HG03442 (cell line): ENCODE measurements at regions not wholly inside any gene's neighbourhood (a gene's known extent, or its start where the extent isn't known, plus 50 kb on each side); places are given as distances from the start of the nearest gene placed in this dataset.
"Not testable (repeated sequence)": the region's sequence is repeated elsewhere in the genome, so short reads cannot be mapped to it uniquely, and the experiment has no call there.

Source experiments
- ATAC-seq: cut with Tn5 transposase; IDR thresholded peaks from one replicate; pipeline ENCODE4 v1.9.1; 2021; ENCODE audit warnings: mild to moderate bottlenecking, moderate library complexity; ENCODE audit not compliant: unreplicated experiment

GRCh38 chr12:31822761-31823160, 93.9 kb upstream of the AMN1 start:
- ATAC-seq = no peak

GRCh38 chr12:31821484-31821883, 92.7 kb upstream of the AMN1 start:
- ATAC-seq = no peak

DNA sequence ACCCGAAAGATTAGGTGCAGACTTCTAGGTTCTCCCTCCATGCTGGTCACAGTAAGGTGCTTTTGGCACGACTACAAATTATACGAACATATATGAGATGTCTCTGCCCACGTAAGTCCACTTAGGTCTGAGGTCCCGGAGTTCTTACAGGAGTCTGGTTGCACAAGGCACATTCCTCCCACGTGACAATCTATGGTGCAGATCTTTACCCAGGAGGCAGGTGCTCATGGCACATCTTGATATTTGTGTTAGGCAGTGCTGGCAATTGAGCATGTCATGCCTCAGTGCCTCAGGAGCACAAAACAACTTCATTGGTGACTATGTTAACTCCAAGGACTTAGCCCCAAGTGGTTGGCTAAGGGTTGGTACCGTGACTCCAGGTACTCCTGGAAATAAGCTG, 92.0 kb upstream of the AMN1 start:
- ATAC-seq = no peak

- no peak for ATAC-seq
These were observed 90.6 kb upstream of the AMN1 start for GRCh38 chr12:31819427-31819826.

DNA sequence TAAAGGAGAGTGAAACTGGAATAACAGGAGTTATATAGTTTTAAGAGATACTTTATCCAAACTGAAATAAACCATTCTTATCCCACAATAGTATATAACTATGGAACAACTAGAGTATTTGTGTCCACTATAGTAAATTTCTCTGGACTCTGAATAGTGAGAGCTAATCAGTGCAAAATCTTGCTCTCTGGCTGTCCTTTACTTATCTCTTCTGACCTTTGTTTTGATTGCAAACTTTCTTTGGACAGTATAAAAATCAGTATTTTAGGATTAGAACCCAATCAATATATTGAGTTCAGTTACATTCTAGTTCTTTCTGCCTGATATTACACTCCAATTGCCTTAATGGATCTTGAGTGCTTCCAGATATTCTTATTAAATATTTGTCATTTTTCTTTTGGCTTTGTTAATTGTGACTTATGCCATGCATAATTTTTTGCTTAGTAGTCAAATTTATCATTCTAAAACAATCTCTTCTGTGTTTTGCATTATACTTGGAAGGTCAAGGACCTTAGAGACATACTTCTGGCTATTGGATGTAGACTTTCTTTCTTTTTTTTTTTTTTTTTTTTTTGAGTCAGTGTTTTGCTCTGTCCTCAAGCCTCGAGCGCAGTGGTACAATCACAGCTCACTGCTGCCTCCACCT, 89.9 kb upstream of the AMN1 start:
- no peak for ATAC-seq

- no peak for ATAC-seq
These were observed 88.3 kb upstream of the AMN1 start for GRCh38 chr12:31817120-31817519.

GRCh38 chr12:31815096-31815495, 86.3 kb upstream of the AMN1 start:
- no peak for ATAC-seq

DNA sequence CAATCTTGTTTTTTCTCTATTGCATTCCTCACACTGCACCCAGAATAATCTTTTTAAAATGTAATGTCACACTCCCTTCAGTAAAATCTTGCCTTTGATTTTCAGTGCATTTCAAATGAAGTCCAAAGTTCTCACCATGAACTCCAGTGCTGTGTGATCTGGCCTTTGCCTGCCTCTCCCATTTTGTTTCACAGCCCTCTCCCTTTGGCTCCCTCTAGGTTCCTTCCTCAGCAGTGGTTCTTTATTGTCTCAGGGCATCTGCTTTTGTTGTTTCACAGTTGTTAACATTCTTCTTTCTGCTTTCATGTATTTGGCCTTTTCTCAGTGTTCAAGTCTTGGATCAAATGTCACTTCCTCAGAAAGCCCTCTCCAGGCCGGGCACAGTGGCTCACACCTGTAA, 84.5 kb upstream of the AMN1 start:
- no peak for ATAC-seq

DNA sequence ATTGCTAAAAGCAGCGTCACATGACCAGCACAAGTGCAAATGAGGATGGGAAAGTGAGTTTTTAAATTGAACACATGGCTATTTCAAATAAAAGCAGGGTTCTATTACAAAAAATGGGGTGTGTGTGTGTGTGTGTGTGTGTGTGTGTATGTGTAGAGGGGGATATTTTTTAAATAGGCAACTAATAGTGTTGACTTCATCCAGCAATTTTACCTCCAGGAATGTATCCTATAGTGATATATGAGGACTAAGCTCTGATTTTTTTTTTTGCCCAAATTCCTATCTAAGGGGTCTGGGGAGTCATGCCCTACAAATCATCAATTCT, 78.9 kb upstream of the AMN1 start:
- ATAC-seq = no peak

DNA sequence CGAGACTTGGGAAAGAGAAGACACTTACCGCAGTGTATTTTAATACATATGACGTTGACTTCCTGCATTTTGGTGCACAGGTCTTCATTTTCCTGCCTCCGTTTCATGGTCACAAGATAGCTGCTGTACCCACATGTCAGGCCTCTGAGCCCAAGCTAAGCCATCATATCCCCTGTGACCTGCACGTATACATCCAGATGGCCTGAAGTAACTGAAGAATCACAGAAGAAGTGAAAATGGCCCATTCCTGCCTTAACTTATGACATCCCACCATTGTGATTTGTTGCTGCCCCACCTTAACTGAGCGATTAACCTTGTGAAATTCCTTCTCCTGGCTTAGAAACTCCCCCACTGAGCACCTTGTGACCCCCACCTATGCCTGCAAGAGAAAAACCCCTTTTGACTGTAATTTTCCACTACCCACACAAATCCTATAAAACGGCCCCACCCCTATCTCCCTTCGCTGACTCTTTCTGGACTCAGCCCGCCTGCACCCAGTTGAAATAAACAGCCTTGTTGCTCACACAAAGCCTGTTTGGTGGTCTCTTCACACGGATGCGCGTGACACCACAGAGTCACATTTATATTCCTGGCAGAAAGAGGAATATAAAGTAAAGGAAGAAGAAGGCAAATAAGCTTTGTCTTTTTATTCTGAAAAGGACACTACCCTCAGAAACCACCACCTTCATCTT, 78.4 kb upstream of the AMN1 start:
- ATAC-seq = not testable (repeated sequence)

DNA sequence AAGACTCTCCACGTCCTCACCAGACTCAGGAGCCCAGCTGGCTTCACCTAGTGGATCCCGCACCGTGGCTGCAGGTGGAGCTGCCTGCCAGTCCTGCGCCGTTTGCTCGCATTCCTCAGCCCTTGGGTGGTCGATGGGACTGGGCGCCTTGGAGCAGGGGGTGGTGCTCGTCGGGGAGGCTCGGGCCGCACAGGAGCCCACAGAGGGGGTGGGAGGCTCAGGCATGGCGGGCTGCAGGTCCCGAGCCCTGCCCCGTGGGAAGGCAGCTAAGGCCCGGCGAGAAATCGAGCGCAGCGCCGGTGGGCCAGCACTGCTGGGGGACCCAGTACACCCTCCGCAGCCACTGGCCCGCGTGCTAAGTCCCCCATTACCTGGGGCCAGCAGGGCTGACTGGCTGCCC, 76.9 kb upstream of the AMN1 start:
- not testable (repeated sequence) for ATAC-seq

- ATAC-seq = not testable (repeated sequence)
These were observed 75.9 kb upstream of the AMN1 start for GRCh38 chr12:31804707-31805106.

GRCh38 chr12:31804185-31804504, 75.3 kb upstream of the AMN1 start:
- ATAC-seq = peak; percentile 43

DNA sequence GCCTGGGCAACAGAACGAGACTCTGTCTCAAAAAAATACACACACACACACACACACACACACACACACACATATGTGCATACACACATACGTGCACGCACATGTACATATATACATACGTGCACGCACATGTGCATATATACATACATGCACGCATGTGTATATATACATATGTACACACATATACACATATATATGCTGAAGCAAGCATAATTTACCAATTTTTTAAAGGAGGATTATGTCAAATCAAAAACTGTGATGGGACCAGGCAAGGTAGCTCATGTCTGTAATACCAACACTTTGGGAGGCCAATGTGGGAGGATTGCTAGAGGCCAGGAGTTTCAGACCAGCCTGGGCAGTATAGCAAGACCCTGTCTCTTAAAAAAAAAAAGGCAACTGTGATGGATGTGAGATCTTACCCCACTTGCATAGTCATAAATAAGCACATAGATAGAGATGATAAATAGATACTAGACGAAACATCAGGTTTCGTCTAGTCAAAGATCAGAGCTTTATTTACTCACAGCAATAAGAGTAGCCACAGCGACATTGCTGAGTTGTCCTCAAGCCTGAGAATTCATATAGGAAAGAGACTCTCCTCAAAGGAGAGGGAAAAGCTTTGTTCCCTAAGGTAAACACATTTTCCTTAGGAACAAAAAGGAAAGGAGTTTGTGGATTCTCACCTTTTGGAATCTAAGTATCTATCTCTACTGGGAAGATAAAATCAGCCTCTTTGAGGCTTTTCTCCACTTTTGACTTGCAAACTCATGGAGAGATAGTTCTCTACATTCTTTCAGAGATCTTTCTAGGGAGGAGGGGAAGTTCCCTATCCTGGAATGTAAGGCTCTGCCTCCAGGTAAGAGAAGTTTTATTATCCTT, 74.7 kb upstream of the AMN1 start:
- no peak for ATAC-seq

DNA sequence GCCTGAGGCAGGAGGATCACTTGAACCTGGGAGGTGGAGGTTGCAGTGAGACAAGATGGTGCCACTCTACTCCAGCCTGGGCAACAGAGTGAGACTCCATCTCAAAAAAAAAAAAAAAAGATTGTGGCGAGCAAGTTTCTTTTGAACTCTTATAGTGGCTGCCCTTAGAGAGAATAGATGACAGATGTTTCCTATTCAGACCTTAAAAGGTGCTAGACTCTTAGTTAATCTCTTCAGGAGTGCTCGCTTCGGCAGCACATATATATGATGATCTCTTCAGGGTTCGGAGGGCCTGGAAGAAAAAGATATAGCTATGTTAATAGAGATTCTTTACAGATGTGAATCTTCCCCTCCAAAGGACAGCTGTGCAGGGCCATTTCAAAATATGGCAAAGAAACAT, 73.1 kb upstream of the AMN1 start:
- no peak for ATAC-seq

DNA sequence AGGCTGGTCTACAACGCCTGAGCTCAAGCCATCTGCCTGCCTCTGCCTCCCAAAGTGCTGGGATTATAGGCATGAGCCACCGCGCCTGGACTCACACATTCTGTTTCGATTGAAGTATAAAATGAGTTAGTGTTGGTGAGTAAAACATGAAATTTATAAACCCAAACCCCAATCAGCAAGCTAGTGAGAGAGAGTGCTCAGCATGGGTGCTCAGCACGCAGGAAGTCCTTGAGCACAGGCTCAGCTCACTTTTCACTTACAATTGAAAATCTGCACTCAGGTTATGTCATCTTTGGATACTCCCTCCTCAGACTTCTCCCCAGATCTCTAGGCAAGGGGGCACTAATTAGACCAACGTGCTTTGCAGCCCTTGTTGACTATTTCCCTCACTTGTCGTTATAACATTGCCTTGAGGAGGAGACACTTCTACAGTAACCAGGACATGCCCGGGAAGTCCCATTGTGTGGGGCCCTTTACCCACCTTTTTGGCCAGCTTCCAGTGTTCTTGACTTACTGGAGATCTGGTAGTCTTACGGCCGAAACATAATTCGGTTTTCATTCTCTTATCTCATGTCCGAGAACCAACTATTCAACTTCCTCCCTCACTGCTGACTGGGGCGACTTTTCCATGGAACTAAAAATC, 68.5 kb upstream of the AMN1 start:
- ATAC-seq = no peak

- no peak for ATAC-seq
These were observed 67.6 kb upstream of the AMN1 start for GRCh38 chr12:31796270-31796951.

- ATAC-seq = no peak
These were observed 65.9 kb upstream of the AMN1 start for GRCh38 chr12:31794745-31795144.

- ATAC-seq = not testable (repeated sequence)
These were observed 62.4 kb upstream of the AMN1 start for GRCh38 chr12:31791265-31791664.

- no peak for ATAC-seq
These were observed 61.9 kb upstream of the AMN1 start for GRCh38 chr12:31790759-31791158.

DNA sequence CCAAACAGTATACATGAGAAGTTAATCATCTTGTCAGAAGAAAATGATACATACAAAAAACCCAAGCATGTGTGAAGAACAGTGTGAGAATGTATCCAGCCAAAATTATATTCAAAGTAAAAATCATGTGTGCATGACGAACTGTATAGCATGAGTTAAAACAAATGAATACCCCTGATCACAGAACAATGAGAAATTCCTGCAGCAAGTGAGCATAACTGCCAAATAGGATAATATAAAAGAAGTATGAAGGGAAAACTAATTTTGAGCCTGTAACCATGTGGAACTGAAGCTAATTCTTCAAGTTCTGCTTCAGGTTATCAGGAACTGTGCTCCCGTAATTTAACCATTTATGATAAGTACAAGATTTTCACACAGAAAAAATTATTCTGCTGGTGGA, 56.5 kb upstream of the AMN1 start:
- no peak for ATAC-seq
